C4-2B (cell line): ENCODE measurements at regions not wholly inside any gene's neighbourhood (a gene's known extent, or its start where the extent isn't known, plus 50 kb on each side); places are given as distances from the start of the nearest gene placed in this dataset.

ENCODE experiments used
- H3K27ac ChIP-seq: fragments of 450-650 bp; 2 replicates; pipeline ENCODE4 v1.5.1; 2017
- ZFX ChIP-seq: fragments of 450-650 bp; IDR thresholded peaks from 2 replicates; pipeline ENCODE4 v1.6.1; 2017
- TF ChIP-seq, protein P1 (sequence below): fragments of 450-650 bp; conservative IDR thresholded peaks from 2 replicates; pipeline ENCODE4 v1.5.1; 2017; ENCODE audit warnings: mild to moderate bottlenecking

DNA sequence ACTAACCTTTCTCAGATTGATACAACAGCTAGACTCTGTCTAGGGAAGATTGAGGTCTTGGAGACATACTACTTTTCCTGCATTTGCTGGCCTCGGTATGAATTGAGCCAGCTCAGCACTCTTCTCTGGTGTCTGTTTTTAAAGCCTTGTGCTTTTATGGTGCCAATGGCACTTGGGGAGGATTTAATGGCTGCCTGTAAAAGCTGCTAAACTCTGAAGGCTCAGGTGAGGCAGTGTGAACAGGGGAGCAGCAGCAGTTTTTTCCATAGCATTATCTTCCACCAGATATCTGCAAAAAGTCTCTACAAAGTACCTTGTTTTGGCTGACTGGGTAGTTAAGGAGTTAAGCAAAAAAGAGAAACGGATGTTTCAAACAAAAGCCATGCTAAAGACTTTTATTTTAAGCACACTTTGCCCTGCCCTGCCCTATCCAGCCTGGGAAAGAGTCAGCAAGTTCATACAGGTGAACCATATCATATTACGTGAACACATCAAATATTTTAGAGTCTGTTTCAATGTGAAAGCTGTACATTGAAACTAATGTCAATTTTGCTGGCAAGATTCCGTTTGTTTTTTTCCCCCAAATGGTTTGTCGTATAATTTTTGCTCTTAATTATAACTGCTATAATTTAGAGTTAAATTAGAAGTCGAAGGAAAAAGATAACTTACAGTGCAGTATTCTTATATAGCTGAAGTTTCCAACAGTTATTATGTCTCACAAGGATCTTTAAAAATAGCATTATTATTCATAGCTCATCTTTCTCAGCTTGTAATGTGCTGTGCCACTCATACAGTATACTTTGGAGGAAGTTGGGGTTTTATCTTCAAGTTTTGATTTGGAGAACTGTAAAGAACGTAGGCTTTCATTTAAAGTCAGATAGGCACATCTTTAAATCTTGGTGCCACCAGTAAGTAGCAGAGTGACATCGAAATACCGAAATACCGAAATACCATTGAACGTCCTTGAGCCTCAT is 424.1 kb upstream of the CD180 start:
- TF ChIP-seq, protein P1, sequence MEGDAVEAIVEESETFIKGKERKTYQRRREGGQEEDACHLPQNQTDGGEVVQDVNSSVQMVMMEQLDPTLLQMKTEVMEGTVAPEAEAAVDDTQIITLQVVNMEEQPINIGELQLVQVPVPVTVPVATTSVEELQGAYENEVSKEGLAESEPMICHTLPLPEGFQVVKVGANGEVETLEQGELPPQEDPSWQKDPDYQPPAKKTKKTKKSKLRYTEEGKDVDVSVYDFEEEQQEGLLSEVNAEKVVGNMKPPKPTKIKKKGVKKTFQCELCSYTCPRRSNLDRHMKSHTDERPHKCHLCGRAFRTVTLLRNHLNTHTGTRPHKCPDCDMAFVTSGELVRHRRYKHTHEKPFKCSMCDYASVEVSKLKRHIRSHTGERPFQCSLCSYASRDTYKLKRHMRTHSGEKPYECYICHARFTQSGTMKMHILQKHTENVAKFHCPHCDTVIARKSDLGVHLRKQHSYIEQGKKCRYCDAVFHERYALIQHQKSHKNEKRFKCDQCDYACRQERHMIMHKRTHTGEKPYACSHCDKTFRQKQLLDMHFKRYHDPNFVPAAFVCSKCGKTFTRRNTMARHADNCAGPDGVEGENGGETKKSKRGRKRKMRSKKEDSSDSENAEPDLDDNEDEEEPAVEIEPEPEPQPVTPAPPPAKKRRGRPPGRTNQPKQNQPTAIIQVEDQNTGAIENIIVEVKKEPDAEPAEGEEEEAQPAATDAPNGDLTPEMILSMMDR, result no peak
- no peak for TF ChIP-seq ZFX

DNA sequence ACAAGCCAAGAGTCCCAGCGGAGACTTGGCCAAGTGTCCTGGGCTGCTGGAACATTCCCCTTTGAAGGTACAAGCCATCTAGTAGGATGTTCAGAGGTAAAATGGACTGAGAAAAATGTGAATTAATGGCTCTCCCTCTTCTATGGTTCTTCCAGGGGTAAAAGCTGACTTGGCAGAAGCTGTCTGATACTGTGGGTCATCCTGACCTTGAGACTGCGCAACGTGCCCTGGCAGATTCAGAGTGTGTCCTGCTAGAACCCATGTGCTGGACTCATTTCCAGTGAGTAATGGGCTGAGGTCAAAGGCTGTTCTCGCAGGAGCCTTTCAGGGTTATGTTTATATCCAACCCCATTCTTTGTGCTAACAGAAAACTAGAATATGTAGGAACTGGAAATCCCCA is 423.0 kb upstream of the CD180 start:
- no peak overlapping the region for H3K27ac ChIP-seq
- TF ChIP-seq, protein P1, result no peak
- no peak for TF ChIP-seq ZFX

More for the DNA sequence above, 424.1 kb upstream of the CD180 start:
- H3K27ac ChIP-seq, result no peak overlapping the region

DNA sequence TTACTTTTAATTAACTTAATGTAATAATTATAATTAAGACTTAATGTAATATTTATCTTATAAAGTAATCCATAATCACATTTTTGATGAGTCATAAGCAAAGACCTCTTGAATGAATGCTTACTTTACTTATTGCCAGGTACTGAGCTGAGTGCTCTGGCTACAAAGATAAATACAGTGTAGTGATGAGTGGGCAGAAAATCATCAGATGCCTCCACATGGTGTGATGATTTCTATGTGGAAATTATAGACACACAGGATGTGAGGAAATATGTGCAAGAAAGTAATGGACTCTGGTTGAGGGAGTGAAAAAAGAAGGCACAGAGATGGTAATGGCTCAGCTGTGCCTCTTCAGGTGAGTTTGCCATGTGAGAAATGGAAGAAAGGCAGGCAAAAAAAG is 422.6 kb upstream of the CD180 start:
- no peak overlapping the region for H3K27ac ChIP-seq
- TF ChIP-seq, protein P1, result no peak
- TF ChIP-seq ZFX, result no peak

DNA sequence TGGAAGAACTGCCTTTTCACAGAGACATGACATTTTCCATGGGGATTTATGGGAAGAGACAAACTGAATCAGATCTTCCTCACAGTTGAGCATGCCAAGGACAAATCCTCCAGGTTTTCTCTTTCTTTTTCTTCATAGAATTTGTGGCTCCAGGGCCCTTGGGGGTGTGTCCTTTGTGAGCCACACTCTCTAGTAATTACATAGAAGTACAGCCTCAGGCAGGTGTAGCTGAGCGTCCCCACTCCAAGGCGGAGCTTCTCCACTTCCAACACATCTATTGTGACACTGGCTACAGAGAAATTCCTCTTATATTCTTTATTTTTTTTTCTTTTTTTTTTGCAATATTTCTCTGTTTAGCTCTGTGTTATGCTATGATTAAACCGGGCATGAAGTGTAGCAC is 420.5 kb upstream of the CD180 start:
- H3K27ac ChIP-seq, result no peak overlapping the region
- TF ChIP-seq ZFX, result no peak
- TF ChIP-seq, protein P1, result no peak

DNA sequence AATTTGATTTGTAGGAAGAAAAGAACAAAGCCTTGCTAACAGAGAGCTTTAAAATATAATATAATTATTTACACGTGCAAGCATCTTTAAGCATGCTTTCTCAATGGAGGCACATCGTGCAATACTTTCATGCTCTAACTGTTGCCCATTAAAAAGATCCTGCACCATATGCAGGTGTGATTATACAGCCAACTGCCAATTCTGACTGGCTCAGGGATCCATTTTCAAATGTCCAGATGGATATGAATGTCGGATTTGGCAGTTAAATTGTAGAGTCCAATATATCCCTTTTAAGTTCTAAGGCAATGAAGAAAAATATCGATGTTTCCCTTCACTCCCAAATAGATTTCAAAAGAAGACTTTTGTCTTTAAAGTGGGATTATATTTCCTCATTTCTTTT is 416.4 kb upstream of the CD180 start:
- TF ChIP-seq, protein P1, result no peak
- H3K27ac ChIP-seq, result no peak overlapping the region

DNA sequence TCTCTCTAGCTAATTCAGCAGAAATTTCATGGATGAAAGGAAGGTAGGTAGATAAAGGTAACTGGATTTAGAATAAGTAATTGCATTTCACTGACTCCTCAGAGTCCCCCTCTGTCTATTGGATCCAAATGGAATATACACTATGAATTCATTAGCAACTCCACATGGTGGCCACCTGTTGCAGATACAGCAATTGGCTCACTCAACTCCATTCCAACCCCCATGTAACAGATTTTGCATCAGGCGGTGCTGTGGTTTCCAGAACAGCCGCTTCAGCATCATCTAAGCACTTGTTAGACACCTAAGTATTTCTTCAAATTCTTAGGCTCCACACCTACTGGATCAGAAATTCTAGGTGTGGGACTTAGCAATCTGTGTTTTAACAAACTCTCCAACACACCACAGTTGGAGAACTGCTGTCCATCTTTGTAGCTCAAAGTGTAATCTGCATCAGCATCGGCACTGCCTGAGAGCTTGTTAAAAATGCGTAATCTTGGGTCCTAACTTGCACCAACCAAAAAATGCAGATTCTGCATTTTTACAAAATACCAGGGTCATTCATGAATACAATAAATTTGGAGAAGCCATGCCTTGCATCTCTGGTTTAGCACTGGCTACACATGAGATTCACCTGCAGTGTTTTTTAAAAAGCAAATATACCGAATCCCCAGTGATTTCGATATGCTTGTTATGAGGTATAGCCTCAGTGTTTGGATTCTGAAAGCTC is 413.8 kb upstream of the CD180 start:
- no peak for TF ChIP-seq ZFX
- TF ChIP-seq, protein P1, result no peak
- H3K27ac ChIP-seq, result no peak overlapping the region

DNA sequence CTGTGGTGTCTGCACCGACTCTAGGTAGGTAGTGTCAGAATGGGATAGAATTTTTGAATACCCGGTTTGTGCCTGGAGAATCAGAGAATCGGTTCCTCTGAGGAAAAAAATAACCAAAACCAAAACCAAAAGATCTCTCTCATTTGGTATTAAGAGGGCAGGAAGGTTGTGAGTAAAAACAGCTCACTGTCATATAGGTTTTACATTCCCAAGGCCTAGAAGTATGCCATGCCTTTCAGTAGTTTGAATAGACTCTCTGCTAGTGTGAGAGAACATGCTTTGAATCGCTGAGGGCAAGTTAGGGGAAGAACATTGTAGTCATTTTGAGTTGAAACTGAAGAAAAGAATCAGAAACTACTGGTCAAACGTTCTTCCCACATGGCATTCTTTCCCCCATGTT is 411.4 kb upstream of the CD180 start:
- no peak overlapping the region for H3K27ac ChIP-seq
- TF ChIP-seq ZFX, result no peak
- TF ChIP-seq, protein P1, result no peak
